Gastroesophageal sphincter (tissue), 4 donors: ENCODE measurements at regions not wholly inside any gene's neighbourhood (a gene's known extent, or its start where the extent isn't known, plus 50 kb on each side); places are given as distances from the start of the nearest gene placed in this dataset.
"Not testable (repeated sequence)": the region's sequence is repeated elsewhere in the genome, so short reads cannot be mapped to it uniquely, and the experiment has no call there.

Source experiments
- ATAC-seq: fragments of 150-250 bp; one replicate; pipeline ENCODE4 v1.9.1; 2016; ENCODE audit warnings: mild to moderate bottlenecking, moderate library complexity
- H3K27ac ChIP-seq, 4 donors: fragments of 200-600 bp; sonication (generic) in 3 of 4; 1 replicate in 3 of 4; 2 replicates in 1 of 4; pipeline ENCODE4 v1.5.1; 2016 to 2019
- H3K27me3 ChIP-seq: fragments of 200-600 bp; sonication (generic); one replicate; pipeline ENCODE4 v1.5.1; 2019
- H3K36me3 ChIP-seq, 2 donors: fragments of 200-600 bp; sonication (generic); one replicate each; pipeline ENCODE4 v1.5.1; 2019; ENCODE audit warnings: control low read depth in 1 of 2
- H3K4me1 ChIP-seq, 3 donors: fragments of 200-600 bp; sonication (generic); 1 replicate in 2 of 3; 2 replicates in 1 of 3; pipeline ENCODE4 v1.5.1; 2016 to 2019; ENCODE audit warnings: control low read depth in 2 of 3
- H3K4me3 ChIP-seq, 2 donors: fragments of 200-600 bp; sonication (generic); one replicate each; pipeline ENCODE4 v1.5.1; 2019; ENCODE audit warnings: mild to moderate bottlenecking in 1 of 2, moderate library complexity in 1 of 2
- H3K9me3 ChIP-seq, 3 donors: fragments of 200-600 bp; sonication (generic); one replicate each; pipeline ENCODE4 v1.5.1; 2017 to 2019; ENCODE audit warnings: control low read depth in 2 of 3
- EP300 ChIP-seq: sonication (generic); formaldehyde crosslinking; IDR thresholded peaks from one replicate; pipeline ENCODE4 v1.6.1; 2017; ENCODE audit warnings: antibody characterized with exemption, mild to moderate bottlenecking
- POLR2A ChIP-seq, 2 donors: fragments of 450-650 bp; IDR thresholded peaks; one replicate each; pipeline ENCODE4 v1.6.1; 2017; ENCODE audit warnings: antibody characterized with exemption in 2 of 2, mild to moderate bottlenecking in 2 of 2, moderate library complexity in 1 of 2
- POLR2AphosphoS5 ChIP-seq: sonication (generic); formaldehyde crosslinking; IDR thresholded peaks from one replicate; pipeline ENCODE4 v1.6.1; 2017; ENCODE audit warnings: antibody characterized with exemption
- WGBS, 2 donors: methylation state at CpG; one replicate each; pipeline ENCODE4 v1.1.5; 2018; ENCODE audit warnings: low coverage in 1 of 2; 5-methylcytosine and 5-hydroxymethylcytosine counted together
- TF ChIP-seq, protein P1 (sequence below), 4 experiments: fragments of 200-600 bp in 2 of 4; fragments of 450-650 bp in 2 of 4; sonication (generic) in 1 of 4; IDR thresholded peaks; one replicate each; pipeline ENCODE4 v1.5.1; 2017 to 2019; ENCODE audit warnings: antibody characterized with exemption in 4 of 4, mild to moderate bottlenecking in 2 of 4, moderate library complexity in 2 of 4

DNA sequence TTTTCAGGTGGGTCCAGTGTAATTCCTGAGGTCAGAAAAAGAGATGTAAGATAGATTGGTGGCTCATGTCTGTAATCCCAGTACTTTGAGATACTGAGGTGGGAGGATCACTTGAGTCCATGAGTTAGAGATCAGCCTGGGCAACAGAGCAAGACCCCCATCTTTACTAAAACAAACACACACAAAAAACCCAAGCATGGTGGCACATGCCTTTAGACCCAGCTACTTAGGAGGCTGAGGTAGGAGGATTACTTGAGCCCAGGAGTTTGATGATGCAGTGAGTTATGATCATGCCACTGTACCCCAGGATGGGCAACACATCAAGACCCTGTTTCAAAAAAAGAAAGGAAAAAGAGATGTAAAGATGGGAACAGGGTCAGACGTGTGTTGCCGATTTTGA is 857.4 kb upstream of the NDST4 start:
- ATAC-seq: no peak
- Histone ChIP-seq H3K27me3 (no peaks in the 10 kb centered on the region), H3K36me3 (no peaks in the 10 kb centered on the region), H3K27ac (no peak overlapping the region), H3K9me3 (no peaks in the 10 kb centered on the region), H3K4me1 (no peaks in the 10 kb centered on the region), H3K4me3 (no peak overlapping the region)
- WGBS, 2 donors: 82 to 100% methylated on average over 2 of the region's 2 CpGs
- TF ChIP-seq EP300 (no peak), POLR2A (IDR thresholded peaks at IDR 0.05) (no peak), POLR2AphosphoS5 (no peak)
- TF ChIP-seq, protein P1, sequence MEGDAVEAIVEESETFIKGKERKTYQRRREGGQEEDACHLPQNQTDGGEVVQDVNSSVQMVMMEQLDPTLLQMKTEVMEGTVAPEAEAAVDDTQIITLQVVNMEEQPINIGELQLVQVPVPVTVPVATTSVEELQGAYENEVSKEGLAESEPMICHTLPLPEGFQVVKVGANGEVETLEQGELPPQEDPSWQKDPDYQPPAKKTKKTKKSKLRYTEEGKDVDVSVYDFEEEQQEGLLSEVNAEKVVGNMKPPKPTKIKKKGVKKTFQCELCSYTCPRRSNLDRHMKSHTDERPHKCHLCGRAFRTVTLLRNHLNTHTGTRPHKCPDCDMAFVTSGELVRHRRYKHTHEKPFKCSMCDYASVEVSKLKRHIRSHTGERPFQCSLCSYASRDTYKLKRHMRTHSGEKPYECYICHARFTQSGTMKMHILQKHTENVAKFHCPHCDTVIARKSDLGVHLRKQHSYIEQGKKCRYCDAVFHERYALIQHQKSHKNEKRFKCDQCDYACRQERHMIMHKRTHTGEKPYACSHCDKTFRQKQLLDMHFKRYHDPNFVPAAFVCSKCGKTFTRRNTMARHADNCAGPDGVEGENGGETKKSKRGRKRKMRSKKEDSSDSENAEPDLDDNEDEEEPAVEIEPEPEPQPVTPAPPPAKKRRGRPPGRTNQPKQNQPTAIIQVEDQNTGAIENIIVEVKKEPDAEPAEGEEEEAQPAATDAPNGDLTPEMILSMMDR (IDR thresholded peaks at IDR 0.05): no peak

DNA sequence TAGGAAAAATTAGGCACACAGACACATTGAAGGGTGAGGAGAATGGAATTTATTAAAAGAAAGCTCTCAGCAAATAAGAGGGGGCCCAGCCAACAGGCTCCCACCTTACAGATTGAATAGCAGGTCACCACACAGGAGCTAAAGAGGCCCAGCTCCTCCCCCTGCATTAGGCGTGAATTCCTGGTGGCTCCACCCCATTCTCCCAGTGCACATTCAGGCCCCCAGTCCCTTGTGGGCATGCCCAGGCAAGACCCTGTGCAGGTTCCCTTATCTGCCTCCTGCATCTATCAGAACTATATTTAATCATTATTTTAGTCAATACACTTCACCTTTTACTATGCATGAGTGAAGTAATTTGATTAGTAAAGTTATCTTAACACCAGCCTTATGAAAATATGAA is 856.3 kb upstream of the NDST4 start:
- no peak for ATAC-seq
- Histone ChIP-seq H3K27ac (no peak overlapping the region), H3K4me1 (no peaks in the 10 kb centered on the region), H3K36me3 (no peaks in the 10 kb centered on the region), H3K4me3 (no peak overlapping the region), H3K9me3 (no peaks in the 10 kb centered on the region), H3K27me3 (no peaks in the 10 kb centered on the region)
- TF ChIP-seq, protein P1 (IDR thresholded peaks at IDR 0.05): no peak
- no peak for TF ChIP-seq POLR2AphosphoS5
- TF ChIP-seq EP300: no peak
- no peak for TF ChIP-seq POLR2A (IDR thresholded peaks at IDR 0.05)
- 60 to 67% methylated on average over 1 of the region's 1 CpG for WGBS, 2 donors

DNA sequence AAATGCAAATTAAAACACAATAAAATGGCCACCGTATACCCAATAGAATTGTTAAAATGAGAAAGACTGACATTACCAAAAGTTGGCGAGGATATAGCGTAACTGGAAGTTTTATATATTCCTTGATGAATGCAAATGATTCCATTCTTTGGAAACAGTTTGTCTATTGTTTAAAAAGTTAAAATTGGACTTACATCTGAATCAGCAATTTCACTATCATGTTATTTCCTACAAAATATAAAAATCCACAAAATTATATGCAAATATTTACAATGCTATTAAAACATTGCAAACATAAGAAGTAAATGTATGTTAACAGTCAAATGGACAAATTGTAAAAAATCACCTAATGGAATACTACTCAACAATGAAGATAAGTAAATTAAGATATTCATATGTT is 852.2 kb upstream of the NDST4 start:
- 95 to 100% methylated on average over 3 of the region's 3 CpGs for WGBS, 2 donors
- Histone ChIP-seq H3K4me3 (no peak overlapping the region), H3K27me3 (no peaks in the 10 kb centered on the region)

DNA sequence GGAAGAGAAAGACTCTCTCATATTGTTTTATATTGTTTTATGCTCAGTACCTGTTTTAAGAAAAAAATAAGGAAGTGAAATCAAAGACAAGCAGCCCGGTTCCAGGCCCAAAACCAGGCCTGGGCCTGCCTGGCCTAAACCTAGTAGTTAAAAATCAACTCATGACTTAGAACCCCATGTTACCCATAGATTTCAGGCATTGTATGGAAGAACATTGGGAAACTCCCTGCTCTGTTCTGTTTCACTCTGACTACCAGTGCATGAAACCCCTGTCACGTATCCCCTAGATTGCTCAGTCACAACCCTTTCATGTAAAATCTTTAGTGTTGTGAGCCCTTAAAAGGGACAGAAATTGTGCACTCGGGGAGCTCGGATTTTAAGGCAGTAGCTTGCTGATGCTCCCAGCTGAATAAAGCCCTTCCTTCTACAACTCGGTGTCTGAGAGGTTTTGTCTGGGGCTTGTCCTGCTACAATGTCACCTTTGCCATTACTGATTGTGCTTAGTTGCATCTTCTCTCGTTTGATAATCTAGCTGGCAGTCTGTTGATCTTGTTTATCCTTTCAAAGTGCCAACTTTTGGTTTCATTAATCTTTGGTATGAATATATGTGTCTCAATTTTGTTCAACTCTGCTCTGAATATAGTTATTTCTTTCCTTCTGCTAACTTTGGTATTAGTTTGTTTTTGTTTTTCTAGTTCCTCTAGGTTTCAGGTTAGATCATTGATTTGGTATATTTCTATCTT is 842.8 kb upstream of the NDST4 start:
- ATAC-seq, H3K27me3 ChIP-seq: not testable (repeated sequence)
- WGBS, 2 donors: 69 to 77% methylated on average over 6 of the region's 6 CpGs

More for the DNA sequence above, 852.2 kb upstream of the NDST4 start:
- TF ChIP-seq POLR2A (IDR thresholded peaks at IDR 0.05): no peak
- TF ChIP-seq EP300: no peak
- no peak for TF ChIP-seq POLR2AphosphoS5
- TF ChIP-seq, protein P1 (IDR thresholded peaks at IDR 0.05): no peak
- Histone ChIP-seq H3K36me3 (no peaks in the 10 kb centered on the region), H3K27ac (no peak overlapping the region), H3K4me1 (no peaks in the 10 kb centered on the region), H3K9me3 (no peaks in the 10 kb centered on the region)
- ATAC-seq: no peak

DNA sequence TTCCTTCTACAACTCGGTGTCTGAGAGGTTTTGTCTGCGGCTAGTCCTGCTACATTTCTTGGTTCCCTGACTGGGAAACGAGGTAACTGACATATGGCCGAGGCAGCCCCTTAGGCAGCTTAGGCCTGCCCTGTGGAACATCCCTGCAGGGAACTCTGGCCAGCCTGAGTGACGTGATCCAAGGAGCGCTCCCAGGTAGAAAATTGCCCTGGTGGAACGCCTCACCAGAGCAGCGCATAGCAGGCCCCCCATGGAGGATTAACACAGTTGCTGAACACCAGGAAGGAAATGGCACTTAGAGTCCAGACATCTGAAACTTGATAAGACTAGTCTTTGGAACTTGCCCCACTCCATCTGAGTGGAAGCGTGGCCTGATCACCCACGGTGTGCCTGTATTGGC is 837.4 kb upstream of the NDST4 start:
- Histone ChIP-seq H3K9me3 (no peaks in the 10 kb centered on the region), H3K4me1 (no peaks in the 10 kb centered on the region), H3K27ac (no peak overlapping the region), H3K4me3 (no peak overlapping the region), H3K36me3 (no peaks in the 10 kb centered on the region), H3K27me3 (no peaks in the 10 kb centered on the region)
- ATAC-seq: no peak
- WGBS, 2 donors: 75% methylated on average over 4 of the region's 10 CpGs; no CpG with 5 or more reads in 1 of the 2 donors
- no peak for TF ChIP-seq EP300
- TF ChIP-seq POLR2AphosphoS5: no peak
- no peak for TF ChIP-seq POLR2A (IDR thresholded peaks at IDR 0.05)
- TF ChIP-seq, protein P1 (IDR thresholded peaks at IDR 0.05): no peak

More for the DNA sequence above, 842.8 kb upstream of the NDST4 start:
- H3K9me3 ChIP-seq, H3K4me1 ChIP-seq, H3K27ac ChIP-seq, H3K36me3 ChIP-seq, H3K4me3 ChIP-seq: not testable (repeated sequence)

DNA sequence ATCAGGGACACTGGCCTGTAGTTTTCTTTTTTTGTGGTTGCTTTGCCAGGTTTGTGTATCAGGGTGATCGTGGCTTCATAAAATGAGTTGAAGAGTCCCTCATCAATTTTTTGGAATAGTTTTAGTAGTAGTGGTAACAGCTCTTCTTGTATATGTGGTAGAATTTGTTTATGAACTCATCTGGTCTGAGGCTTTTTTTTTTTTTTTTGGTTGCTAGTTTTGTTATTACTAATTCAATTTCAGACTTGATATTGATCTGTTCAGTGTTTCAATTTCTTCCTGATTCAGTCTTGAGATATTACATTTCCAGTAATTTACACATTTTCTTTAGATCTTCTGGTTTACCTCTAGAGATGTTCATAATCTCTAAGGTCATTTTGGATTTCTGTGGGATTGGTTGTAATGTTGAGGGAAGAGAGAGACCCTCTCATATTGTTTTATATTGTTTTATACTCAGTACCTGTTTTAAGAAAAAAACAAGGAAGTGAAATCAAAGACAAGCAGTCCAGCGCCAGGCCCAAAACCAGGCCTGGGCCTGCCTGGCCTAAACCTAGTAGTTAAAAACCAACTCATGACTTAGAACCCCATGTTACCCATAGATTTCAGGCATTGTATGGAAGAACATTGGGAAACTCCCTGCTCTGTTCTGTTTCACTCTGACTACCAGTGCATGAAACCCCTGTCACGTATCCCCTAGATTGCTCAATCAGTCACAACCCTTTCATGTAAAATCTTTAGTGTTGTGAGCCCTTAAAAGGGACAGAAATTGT is 836.7 kb upstream of the NDST4 start:
- WGBS, 2 donors: 73 to 84% methylated on average over 1 to 3 of the region's 3 CpGs
- H3K27ac ChIP-seq, H3K4me3 ChIP-seq, H3K36me3 ChIP-seq, H3K9me3 ChIP-seq, H3K4me1 ChIP-seq, H3K27me3 ChIP-seq, ATAC-seq: not testable (repeated sequence)
